A673 (cell line): ENCODE measurements at regions not wholly inside any gene's neighbourhood (a gene's known extent, or its start where the extent isn't known, plus 50 kb on each side); places are given as distances from the start of the nearest gene placed in this dataset.

Experiments
- BruUV-seq: library from RNA; stranded (reverse); fragments of 400-500 nt; replicated peaks from 2 replicates; lab custom pipeline; 2021; lab: Mats Ljungman, UMichigan
- CTCF ChIA-PET: fragments of 300-600 bp; sonication (Branson Sonifier 250); formaldehyde crosslinking; loops from one replicate; lab custom pipeline; 2022; ENCODE audit warnings: antibody characterized with exemption; lab: Charles Lee
- POLR2A ChIA-PET: fragments of 300-600 bp; sonication (Branson Sonifier 250); formaldehyde crosslinking; loops from one replicate; lab custom pipeline; 2022; ENCODE audit warnings: antibody characterized with exemption; ENCODE audit not compliant: low non-redundant PET; lab: Charles Lee
- DNase-seq: peaks from one replicate; pipeline ENCODE4 v3.0.0-alpha.2; 2015; ENCODE audit warnings: low spot score
- H3K27ac ChIP-seq: fragments of 200-600 bp; sonication (generic); 2 replicates; pipeline ENCODE4 v1.5.1; 2016; ENCODE audit warnings: mixed run types, low read depth, mild to moderate bottlenecking, mixed read lengths, antibody characterized with exemption, low read length; ENCODE audit not compliant: poor library complexity, severe bottlenecking
- H3K27me3 ChIP-seq: fragments of 200-600 bp; sonication (generic); replicated peaks from 2 replicates; pipeline ENCODE4 v1.6.1; 2017; ENCODE audit warnings: mixed run types, low read depth, mild to moderate bottlenecking, mixed read lengths, antibody characterized with exemption, low read length; ENCODE audit not compliant: insufficient read depth, poor library complexity
- H3K36me3 ChIP-seq: fragments of 200-600 bp; sonication (generic); 2 replicates; pipeline ENCODE4 v1.6.1; 2016; ENCODE audit warnings: mixed run types, mild to moderate bottlenecking, mixed read lengths, antibody characterized with exemption, low read length; ENCODE audit not compliant: insufficient read depth, poor library complexity, severe bottlenecking
- H3K4me1 ChIP-seq: fragments of 200-600 bp; sonication (generic); 2 replicates; pipeline ENCODE4 v1.6.1; 2017; ENCODE audit warnings: mixed run types, mild to moderate bottlenecking, mixed read lengths, antibody characterized with exemption, low read length; ENCODE audit not compliant: insufficient read depth, poor library complexity, severe bottlenecking
- H3K4me3 ChIP-seq: fragments of 200-600 bp; sonication (generic); 2 replicates; pipeline ENCODE4 v1.5.1; 2016; ENCODE audit warnings: low read depth, mixed run types, mild to moderate bottlenecking, mixed read lengths, low read length; ENCODE audit not compliant: poor library complexity, severe bottlenecking
- H3K9me3 ChIP-seq: fragments of 200-600 bp; sonication (generic); 2 replicates; pipeline ENCODE4 v1.6.1; 2016; ENCODE audit warnings: mixed run types, low read depth, mild to moderate bottlenecking, mixed read lengths, antibody characterized with exemption, low read length; ENCODE audit not compliant: poor library complexity, severe bottlenecking
- CTCF ChIP-seq: fragments of 300-800, 200-600 bp; sonication (generic); conservative IDR thresholded peaks from 2 replicates; pipeline ENCODE4 v1.5.1; 2017; ENCODE audit warnings: low read depth, mild to moderate bottlenecking, antibody characterized with exemption, low read length, moderate library complexity, mixed read lengths
- EZH2 ChIP-seq: fragments of 200-600 bp; sonication (generic); IDR thresholded peaks from 2 replicates; pipeline ENCODE4 v1.6.1; 2017; ENCODE audit warnings: borderline replicate concordance, low read depth, mild to moderate bottlenecking, mixed read lengths, antibody characterized with exemption, low read length; ENCODE audit not compliant: poor library complexity, severe bottlenecking
- intact Hi-C: fragments of 100-400 bp; cut with micrococcal nuclease; formaldehyde crosslinking; loops from one replicate; pipeline ENCODE4 v1.10.0; 2022; ENCODE audit not compliant: unreplicated experiment

GRCh38 chr16:62985722-62986121 is 949.5 kb upstream of the CDH8 start:
- no peaks in the 10 kb centered on the region for H3K36me3 ChIP-seq
- CTCF ChIA-PET: no interaction called here
- H3K27ac ChIP-seq: no peak overlapping the region
- BruUV-seq: no TSS peak
- TF ChIP-seq CTCF (no peak), EZH2 (no peak)
- DNase-seq: no peak
- H3K4me1 ChIP-seq: no peaks in the 10 kb centered on the region
- no peaks in the 10 kb centered on the region for H3K27me3 ChIP-seq
- no peak overlapping the region for H3K4me3 ChIP-seq
- H3K9me3 ChIP-seq: no peaks in the 10 kb centered on the region
- POLR2A ChIA-PET: no interaction called here
- intact Hi-C loops: no loop called here

GRCh38 chr16:62978451-62978850 is 942.2 kb upstream of the CDH8 start:
- Histone ChIP-seq H3K36me3 (no peaks in the 10 kb centered on the region), H3K27ac (no peak overlapping the region), H3K27me3 (no peaks in the 10 kb centered on the region), H3K9me3 (no peaks in the 10 kb centered on the region), H3K4me3 (no peak overlapping the region), H3K4me1 (no peaks in the 10 kb centered on the region)
- ChIA-PET POLR2A (no interaction called here), CTCF (no interaction called here)
- intact Hi-C loops: no loop called here
- BruUV-seq: no TSS peak
- TF ChIP-seq CTCF (no peak), EZH2 (no peak)
- no peak for DNase-seq

- ChIA-PET CTCF (no interaction called here), POLR2A (no interaction called here)
- no peak overlapping the region for H3K4me3 ChIP-seq
- intact Hi-C loops: no loop called here
- TF ChIP-seq CTCF (no peak), EZH2 (no peak)
- no peaks in the 10 kb centered on the region for H3K27me3 ChIP-seq
- no peaks in the 10 kb centered on the region for H3K36me3 ChIP-seq
- no peaks in the 10 kb centered on the region for H3K4me1 ChIP-seq
- H3K27ac ChIP-seq: no peak overlapping the region
- BruUV-seq: no TSS peak
- DNase-seq: no peak
- H3K9me3 ChIP-seq: no peaks in the 10 kb centered on the region
These were observed 941.6 kb upstream of the CDH8 start for GRCh38 chr16:62977876-62978275.
